ENCODE measurements at regions not wholly inside any gene's neighbourhood (a gene's known extent, or its start where the extent isn't known, plus 50 kb on each side); places are given as distances from the start of the nearest gene placed in this dataset.
A peak's percentile ranks its signal among the peaks of the same experiment; 100 is the strongest.

- no peak overlapping the region for H3K27ac ChIP-seq
- no peak overlapping the region for H3K4me3 ChIP-seq
- DNase-seq (no peak), ATAC-seq (no peak)
- peaks cover 0 to 13% of the 10 kb centered on the region in 2 donors for H3K27me3 ChIP-seq
- intact Hi-C loops (cut with DNase I), result no loop called here
- H3K9me3 ChIP-seq, result no peaks in the 10 kb centered on the region
- TF ChIP-seq CTCF (IDR thresholded peaks at IDR 0.05), result no peak
- no peaks in the 10 kb centered on the region for H3K4me1 ChIP-seq
- no peaks in the 10 kb centered on the region for H3K36me3 ChIP-seq
These were observed 90.2 kb downstream of the SLC5A7 start for GRCh38 chr2:108076527-108076926.

- H3K4me3 ChIP-seq, result no peak overlapping the region
- H3K27me3 ChIP-seq, result no peaks in the 10 kb centered on the region
- no peak overlapping the region for H3K27ac ChIP-seq
- intact Hi-C loops (cut with DNase I), result no loop called here
- ATAC-seq (no peak), DNase-seq (no peak)
- no peaks in the 10 kb centered on the region for H3K9me3 ChIP-seq
- H3K4me1 ChIP-seq, result no peaks in the 10 kb centered on the region
- no peak for TF ChIP-seq CTCF (IDR thresholded peaks at IDR 0.05)
- H3K36me3 ChIP-seq, result no peaks in the 10 kb centered on the region
These were observed 93.4 kb downstream of the SLC5A7 start for GRCh38 chr2:108079736-108080135.

GRCh38 chr2:108080177-108080576 lies 93.9 kb downstream of the SLC5A7 start:
- no peak for DNase-seq
- Histone ChIP-seq H3K27me3 (no peaks in the 10 kb centered on the region), H3K36me3 (no peaks in the 10 kb centered on the region), H3K4me3 (no peak overlapping the region), H3K27ac (no peak overlapping the region), H3K9me3 (no peaks in the 10 kb centered on the region), H3K4me1 (no peaks in the 10 kb centered on the region)
- no peak for ATAC-seq
- intact Hi-C loops (cut with DNase I), result no loop called here
- no peak for TF ChIP-seq CTCF (IDR thresholded peaks at IDR 0.05)

- intact Hi-C loops (cut with DNase I), result no loop called here
- no peaks in the 10 kb centered on the region for H3K4me1 ChIP-seq
- H3K27me3 ChIP-seq, result no peaks in the 10 kb centered on the region
- H3K4me3 ChIP-seq, result no peak overlapping the region
- TF ChIP-seq CTCF (IDR thresholded peaks at IDR 0.05), result no peak
- no peaks in the 10 kb centered on the region for H3K36me3 ChIP-seq
- H3K27ac ChIP-seq, result no peak overlapping the region
- DNase-seq (peak in 2 of 4 donors; percentile 2 to 33), ATAC-seq (peak; percentile 94)
- H3K9me3 ChIP-seq, result no peaks in the 10 kb centered on the region
These were observed 96.7 kb downstream of the SLC5A7 start for GRCh38 chr2:108082978-108083377.

- no peak for ATAC-seq
- no peak overlapping the region for H3K4me3 ChIP-seq
- no peaks in the 10 kb centered on the region for H3K36me3 ChIP-seq
- H3K4me1 ChIP-seq, result no peaks in the 10 kb centered on the region
- no peak for TF ChIP-seq CTCF (IDR thresholded peaks at IDR 0.05)
- peaks cover 0 to 7% of the 10 kb centered on the region in 2 donors for H3K9me3 ChIP-seq
- no peak for DNase-seq
- intact Hi-C loops (cut with DNase I), result no loop called here
- no peaks in the 10 kb centered on the region for H3K27me3 ChIP-seq
- no peak overlapping the region for H3K27ac ChIP-seq
These were observed 98.0 kb downstream of the SLC5A7 start for GRCh38 chr2:108084311-108084710.
